ENCODE measurements at regions not wholly inside any gene's neighbourhood (a gene's known extent, or its start where the extent isn't known, plus 50 kb on each side); places are given as distances from the start of the nearest gene placed in this dataset.

GRCh38 chr18:27713738-27714095 is 463.2 kb downstream of the CDH2 start:
- peak in 2 of 4 donors; percentile 50 to 80 for ATAC-seq

GRCh38 chr18:27713037-27713737 is 463.7 kb downstream of the CDH2 start:
- H3K36me3 ChIP-seq: no peaks in the 10 kb centered on the region
- ATAC-seq (peak in 1 of 4 donors; percentile 35), DNase-seq (no peak)
- 47 to 54% (median 52%) methylated on average over 2 of the region's 2 CpGs for WGBS, 4 donors
- peaks cover 0 to 20% (median 7%) of the 10 kb centered on the region in 12 donors for H3K9me3 ChIP-seq
- no peak for TF ChIP-seq POLR2A (IDR thresholded peaks at IDR 0.05)
- TF ChIP-seq, protein P1, sequence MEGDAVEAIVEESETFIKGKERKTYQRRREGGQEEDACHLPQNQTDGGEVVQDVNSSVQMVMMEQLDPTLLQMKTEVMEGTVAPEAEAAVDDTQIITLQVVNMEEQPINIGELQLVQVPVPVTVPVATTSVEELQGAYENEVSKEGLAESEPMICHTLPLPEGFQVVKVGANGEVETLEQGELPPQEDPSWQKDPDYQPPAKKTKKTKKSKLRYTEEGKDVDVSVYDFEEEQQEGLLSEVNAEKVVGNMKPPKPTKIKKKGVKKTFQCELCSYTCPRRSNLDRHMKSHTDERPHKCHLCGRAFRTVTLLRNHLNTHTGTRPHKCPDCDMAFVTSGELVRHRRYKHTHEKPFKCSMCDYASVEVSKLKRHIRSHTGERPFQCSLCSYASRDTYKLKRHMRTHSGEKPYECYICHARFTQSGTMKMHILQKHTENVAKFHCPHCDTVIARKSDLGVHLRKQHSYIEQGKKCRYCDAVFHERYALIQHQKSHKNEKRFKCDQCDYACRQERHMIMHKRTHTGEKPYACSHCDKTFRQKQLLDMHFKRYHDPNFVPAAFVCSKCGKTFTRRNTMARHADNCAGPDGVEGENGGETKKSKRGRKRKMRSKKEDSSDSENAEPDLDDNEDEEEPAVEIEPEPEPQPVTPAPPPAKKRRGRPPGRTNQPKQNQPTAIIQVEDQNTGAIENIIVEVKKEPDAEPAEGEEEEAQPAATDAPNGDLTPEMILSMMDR (IDR thresholded peaks at IDR 0.05): no peak
- no peak overlapping the region for H3K27ac ChIP-seq
- H3K4me1 ChIP-seq: peaks cover 0 to 27% (median 6%) of the 10 kb centered on the region in 12 donors
- intact Hi-C loops (cut with DNase I): no loop called here
- H3K27me3 ChIP-seq: no peaks in the 10 kb centered on the region
- no peak overlapping the region for H3K4me3 ChIP-seq

More at GRCh38 chr18:27713738-27714095, 463.2 kb downstream of the CDH2 start:
- Histone ChIP-seq H3K36me3 (no peaks in the 10 kb centered on the region), H3K9me3 (peaks cover 0 to 20% (median 7%) of the 10 kb centered on the region in 12 donors), H3K27ac (no peak overlapping the region), H3K27me3 (no peaks in the 10 kb centered on the region), H3K4me3 (no peak overlapping the region), H3K4me1 (peaks cover 0 to 27% (median 6%) of the 10 kb centered on the region in 12 donors)
- peak in 1 of 5 donors; percentile 18 for DNase-seq
- no peak for TF ChIP-seq POLR2A (IDR thresholded peaks at IDR 0.05)
- TF ChIP-seq, protein P1 (IDR thresholded peaks at IDR 0.05): no peak
- intact Hi-C loops (cut with DNase I): no loop called here
- WGBS, 4 donors: 28 to 48% (median 37%) methylated on average over 3 of the region's 3 CpGs

DNA sequence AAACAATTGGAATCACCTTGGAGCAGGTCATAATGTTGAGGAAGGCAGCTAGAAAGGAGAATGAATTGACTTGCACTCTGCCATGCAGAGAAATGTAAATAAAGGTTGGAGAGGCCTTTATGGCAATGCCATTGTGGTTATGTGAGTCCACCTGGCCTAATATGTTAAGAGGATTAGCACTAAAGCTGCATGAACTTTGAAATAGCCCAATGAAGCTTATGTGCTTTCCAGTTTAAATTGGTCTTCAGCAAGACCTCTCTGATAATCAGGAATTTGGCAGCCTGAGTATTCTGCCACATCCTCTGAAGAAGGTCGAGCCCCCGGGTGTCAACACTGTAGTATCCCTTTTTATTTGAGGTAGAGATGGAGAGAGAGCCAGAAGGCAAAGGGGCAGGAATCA is 464.9 kb downstream of the CDH2 start:
- peaks cover 0 to 20% (median 7%) of the 10 kb centered on the region in 12 donors for H3K9me3 ChIP-seq
- no peak for ATAC-seq
- DNase-seq: no peak
- no peaks in the 10 kb centered on the region for H3K36me3 ChIP-seq
- H3K4me1 ChIP-seq: peaks cover 0 to 22% (median 6%) of the 10 kb centered on the region in 12 donors
- no peaks in the 10 kb centered on the region for H3K27me3 ChIP-seq
- no peak overlapping the region for H3K27ac ChIP-seq
- H3K4me3 ChIP-seq: no peak overlapping the region
- WGBS, 4 donors: 21 to 44% (median 31%) methylated on average over 2 of the region's 2 CpGs
- intact Hi-C loops (cut with DNase I): no loop called here
- no peak for TF ChIP-seq POLR2A (IDR thresholded peaks at IDR 0.05)
- TF ChIP-seq, protein P1 (IDR thresholded peaks at IDR 0.05): no peak

DNA sequence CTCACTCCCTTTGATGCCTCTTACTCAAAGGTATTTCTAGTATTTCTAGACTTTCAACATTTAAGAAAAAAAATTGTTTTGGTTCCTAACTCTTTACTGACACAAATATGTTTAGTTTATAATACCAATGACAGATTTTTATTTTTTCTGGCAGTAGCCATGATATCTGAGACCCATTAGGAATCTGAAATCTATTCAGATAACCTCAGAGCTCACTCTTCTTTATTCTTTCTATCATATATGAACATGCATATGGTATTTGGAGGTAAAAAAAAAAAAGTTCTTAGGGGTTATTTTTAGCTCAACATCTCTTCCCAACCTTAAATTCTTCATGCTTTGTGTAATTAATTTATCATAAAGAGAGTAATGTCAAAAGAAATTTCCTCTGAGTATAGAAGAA is 465.5 kb downstream of the CDH2 start:
- Histone ChIP-seq H3K36me3 (no peaks in the 10 kb centered on the region), H3K27me3 (no peaks in the 10 kb centered on the region), H3K9me3 (peaks cover 0 to 20% (median 7%) of the 10 kb centered on the region in 12 donors), H3K27ac (no peak overlapping the region), H3K4me3 (no peak overlapping the region), H3K4me1 (peaks cover 0 to 18% (median 6%) of the 10 kb centered on the region in 12 donors)
- intact Hi-C loops (cut with DNase I): no loop called here
- DNase-seq: no peak
- no peak for TF ChIP-seq POLR2A (IDR thresholded peaks at IDR 0.05)
- TF ChIP-seq, protein P1 (IDR thresholded peaks at IDR 0.05): no peak
- ATAC-seq: no peak
